HG03025 (cell line): ENCODE measurements at regions not wholly inside any gene's neighbourhood (a gene's known extent, or its start where the extent isn't known, plus 50 kb on each side); places are given as distances from the start of the nearest gene placed in this dataset.

Experiments
- ATAC-seq: cut with Tn5 transposase; IDR thresholded peaks from one replicate; pipeline ENCODE4 v1.9.1; 2021; ENCODE audit warnings: mild to moderate bottlenecking, moderate library complexity; ENCODE audit not compliant: unreplicated experiment, low FRiP score

DNA sequence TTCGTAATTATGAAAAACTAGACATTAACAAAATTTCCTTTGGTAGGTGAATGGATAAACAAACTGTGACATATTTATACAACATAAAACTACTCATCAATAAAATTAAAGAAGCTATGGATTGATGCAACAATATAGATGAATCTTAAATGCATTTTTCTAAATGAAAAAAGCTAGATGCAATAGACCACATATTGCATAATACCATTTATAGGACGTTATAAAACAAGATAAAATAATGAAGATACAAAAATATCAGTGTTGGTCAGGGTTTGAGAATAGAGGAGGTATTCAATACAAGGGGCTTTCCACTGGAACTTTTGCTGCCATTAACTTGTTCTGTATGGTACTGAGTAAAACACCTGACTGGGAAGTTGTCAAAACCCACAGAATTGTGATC lies 314.4 kb downstream of the GRB14 start:
- no peak for ATAC-seq

DNA sequence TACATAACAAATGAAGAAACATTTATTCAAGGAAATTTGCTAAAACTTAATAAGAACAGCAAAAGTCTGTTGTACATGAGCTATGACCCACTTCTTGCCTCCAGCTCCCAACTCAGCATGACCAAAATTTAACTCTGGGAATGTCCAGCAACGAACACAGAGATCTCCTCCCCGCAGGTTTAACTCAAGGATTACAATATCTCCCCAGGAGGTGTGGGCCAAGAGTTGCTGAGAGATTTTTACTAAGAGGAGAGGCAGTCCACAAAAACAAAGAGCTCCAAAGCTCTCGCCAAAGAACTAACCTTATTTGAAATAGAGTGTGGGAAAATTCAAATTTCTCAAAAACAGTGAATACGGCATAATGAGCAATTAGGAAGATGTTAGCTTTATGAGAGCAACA lies 318.5 kb downstream of the GRB14 start:
- ATAC-seq = no peak

DNA sequence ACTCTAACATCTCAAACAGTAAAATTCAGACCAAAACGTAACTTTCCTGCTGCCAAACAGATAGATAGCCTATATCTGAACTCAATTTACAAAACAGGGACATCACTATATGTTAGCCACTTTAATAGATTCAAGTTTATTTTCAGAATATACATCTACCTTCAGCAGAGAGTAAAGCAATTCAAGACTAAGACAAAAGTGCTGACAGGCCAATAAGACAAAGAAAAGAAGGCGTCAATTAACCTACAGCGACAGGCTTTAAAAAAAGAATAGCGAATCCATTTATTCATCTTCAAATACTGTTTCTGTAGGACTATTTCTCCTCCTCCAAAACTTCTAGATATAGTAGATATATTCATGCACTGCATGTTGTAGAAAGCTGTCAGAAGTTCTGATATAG lies 333.0 kb downstream of the GRB14 start:
- no peak for ATAC-seq

DNA sequence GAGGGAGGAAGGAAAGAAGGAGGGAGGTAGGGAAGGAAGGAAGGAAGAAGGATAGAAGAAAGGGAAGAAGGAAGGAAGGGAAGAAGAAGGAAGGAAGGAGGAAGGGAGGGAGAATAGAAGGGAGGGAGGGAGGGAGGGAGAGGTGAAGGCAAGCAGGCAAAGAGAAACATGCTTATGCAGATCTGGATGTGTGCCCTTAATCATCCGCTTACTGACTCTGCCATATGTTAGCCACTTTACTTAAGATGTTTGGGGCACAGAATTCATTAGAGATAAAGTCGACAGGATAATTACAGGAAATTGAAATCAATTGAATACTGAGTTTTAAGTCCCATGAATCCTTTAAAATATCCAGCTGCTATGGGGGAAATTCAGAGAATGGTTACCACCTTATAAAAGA lies 334.2 kb downstream of the GRB14 start:
- no peak for ATAC-seq

DNA sequence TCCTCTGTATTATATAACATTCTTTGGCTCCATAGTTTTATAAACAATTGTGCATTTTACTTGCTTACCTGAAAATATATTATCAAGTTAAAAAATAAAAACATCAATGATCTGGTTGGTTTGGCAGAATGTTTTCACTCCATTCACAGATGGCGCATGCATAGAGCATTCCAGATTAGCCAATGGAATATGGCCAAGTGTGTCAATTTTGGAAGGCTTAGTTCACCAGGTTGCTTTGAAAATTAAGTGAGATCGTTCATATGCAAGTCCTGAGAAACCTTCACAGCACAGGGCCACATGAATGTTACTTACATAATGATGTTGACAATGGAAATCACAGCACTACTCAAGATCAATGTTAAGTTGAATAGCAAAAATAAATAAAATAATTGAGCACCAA lies 335.7 kb downstream of the GRB14 start:
- no peak for ATAC-seq

DNA sequence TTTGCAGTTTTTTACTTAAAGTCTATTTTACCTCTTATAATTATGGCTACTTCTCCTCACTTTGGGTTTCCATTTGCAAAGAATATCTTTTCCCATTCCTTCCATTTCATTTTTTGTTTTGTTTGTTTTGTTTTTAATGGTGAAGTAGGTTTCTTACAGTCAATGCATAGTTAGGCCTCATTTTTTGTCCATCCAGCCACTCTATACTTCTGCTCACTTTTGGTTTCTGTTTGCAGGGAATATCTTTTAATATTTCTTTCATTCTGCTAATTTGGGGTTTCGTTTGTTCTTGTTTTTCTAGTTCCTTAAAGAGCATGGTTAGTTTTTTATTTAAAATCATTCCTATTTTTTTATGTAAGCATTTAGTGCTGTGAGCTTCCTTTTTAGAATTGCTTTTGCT lies 339.4 kb downstream of the GRB14 start:
- ATAC-seq = no peak

DNA sequence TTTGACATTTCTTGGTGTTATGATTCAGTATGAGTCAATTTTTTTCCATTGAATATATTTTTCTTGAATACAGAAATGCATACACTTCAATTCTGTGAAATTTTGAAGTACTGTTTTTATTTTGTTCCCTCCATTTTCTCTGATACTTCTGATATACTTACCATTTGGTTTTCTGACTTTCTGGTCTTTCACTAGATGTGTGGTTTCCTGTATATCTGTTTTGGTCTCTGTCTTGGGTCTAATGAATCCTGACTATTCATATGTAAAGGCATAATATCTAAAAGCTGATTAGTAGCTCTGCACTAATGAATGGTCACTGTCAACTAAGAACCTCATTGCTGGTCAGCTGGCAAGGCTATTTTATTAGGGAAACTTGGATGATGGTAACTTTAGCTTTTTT lies 345.6 kb downstream of the GRB14 start:
- ATAC-seq = no peak

DNA sequence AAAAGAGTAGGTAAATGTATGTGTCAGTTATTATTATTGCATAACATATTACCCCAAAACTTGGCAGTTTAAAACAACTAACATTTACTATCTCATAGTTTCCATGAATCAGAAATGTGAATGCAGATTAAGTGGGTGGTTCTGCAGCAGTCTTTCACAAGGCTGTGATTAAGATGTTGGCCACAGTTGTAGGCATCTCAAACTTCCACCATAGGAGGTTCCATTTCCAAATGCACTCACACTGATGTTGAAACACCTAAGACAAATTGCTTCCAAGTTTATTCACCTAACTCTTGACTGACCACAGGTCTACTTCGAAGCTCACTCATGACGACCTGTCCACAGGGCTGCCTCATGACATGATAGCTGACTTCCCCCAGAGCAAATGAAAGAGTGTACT lies 360.8 kb downstream of the GRB14 start:
- ATAC-seq = no peak

DNA sequence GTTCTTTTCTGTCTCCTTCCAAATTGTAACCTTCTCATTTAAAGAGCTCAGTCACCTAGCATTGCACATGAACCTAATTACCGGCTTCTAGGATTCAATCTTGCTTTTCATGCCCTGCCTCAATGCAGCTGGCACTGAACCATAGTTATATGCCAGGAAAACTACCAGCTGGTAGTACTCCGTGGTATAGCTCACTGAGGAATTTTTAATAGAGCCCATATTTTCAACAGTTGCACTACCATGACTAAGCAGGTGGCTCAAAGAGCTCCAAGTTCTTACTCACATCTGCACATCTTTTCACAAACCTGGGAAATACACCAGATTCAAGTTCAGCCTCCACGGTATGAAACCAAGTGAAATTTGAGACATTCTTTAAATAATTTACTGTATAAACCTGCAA lies 363.5 kb downstream of the GRB14 start:
- no peak for ATAC-seq

DNA sequence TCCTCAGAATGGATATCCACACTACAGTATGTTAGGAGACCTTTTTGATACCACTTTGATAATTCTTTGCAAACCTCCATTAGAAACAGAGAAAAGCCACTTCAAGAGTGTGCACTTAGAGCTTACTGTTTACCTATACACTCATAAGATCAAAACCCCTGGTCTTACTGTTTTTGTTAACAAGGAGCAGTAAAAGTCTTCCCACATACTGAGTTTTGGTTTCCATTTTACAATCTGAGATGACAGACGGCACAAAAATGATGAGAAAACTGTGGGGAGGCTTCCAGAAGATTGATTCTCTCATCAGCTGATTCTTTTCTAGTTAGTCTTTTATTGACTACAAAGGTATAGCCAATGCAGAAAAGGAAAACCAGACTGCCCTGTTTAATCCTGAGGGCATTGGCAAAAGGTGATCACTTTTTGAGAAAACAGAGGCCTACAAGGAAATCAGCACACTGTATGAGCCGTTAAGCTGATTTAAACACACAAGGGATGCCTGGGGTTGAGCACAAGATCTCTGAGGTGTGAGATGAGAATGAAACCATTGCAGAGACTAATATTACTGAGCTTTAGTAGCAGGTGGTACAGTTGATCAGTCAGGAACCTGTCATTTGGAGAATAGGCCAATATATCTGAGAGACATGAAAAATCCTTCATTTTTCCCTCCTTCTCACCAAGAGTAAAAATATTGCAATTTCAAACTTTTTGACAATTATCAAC lies 368.6 kb downstream of the GRB14 start:
- peak; percentile 88 for ATAC-seq

DNA sequence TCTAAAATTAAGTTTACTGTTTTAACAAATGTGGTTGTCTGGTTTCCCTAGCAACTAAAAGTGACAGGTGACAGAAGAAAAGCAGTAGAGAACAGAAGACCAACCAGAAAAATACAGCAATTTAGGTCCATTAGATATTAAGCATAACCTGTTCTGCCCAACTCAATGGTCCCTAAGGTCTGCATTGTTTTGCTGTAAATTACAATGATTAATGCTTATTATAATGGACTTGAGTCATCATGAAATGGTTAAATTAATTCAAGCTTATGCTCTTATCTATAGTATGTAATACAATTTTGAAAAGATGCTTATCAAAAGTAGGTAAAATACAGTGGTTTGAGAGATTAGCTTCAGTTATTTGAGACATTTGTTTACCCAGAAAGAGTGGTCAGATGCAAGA lies 378.0 kb downstream of the GRB14 start:
- ATAC-seq = no peak

DNA sequence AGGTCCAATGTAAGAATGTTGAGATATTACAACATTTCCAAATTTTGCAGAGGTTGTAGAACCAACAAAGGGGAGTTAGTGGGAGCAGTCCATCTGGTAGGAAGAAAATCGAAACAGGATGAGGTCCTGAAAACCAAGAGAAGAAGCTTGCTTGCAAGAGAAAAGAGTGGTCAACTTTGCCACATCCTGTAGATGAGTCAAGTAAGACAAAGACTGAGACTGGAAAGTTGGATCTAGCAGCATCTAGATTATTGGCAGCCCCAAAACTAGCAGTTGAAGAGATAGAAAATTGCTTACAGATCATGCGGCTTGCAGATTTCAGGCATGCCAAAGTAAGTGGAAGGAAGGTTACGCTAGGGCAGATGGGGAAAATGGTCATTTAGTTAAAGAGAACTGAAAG lies 378.9 kb downstream of the GRB14 start:
- no peak for ATAC-seq

DNA sequence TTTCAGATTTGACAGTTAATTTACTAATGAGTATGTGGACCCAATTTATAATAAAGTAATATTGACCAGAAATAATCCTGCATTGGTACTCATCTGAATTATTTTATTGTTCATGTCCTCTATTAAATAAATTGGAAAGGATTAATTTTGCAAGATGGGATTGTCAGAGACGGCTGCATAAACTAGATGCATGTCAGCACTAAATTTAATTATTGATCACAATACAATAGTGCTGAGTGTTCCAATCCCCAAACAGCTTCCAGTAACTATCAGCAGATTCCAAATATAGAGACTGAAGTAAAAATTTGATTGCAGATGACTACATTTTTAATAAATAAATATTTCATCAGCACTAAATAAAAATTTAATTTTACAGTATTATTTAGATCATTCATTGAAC lies 387.2 kb downstream of the GRB14 start:
- ATAC-seq = no peak

DNA sequence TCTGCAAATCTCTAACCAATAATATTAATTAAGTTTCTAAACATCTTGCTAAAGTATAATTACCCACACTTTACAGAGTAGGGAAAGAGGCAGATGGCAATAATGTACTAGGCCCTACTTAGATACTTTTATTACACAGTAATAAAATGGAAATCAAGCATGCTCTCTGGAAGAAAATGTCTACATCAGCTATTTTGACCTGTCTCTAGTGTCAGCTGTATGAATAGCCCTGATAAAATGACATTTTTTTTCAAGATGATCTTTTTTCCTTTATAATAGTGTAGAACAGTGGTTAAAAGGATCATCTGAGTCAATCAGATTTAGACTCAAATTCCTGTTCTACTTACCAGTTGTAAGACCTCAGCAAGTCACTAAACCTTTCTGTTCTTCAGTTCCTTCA lies 397.3 kb downstream of the GRB14 start:
- ATAC-seq = no peak

DNA sequence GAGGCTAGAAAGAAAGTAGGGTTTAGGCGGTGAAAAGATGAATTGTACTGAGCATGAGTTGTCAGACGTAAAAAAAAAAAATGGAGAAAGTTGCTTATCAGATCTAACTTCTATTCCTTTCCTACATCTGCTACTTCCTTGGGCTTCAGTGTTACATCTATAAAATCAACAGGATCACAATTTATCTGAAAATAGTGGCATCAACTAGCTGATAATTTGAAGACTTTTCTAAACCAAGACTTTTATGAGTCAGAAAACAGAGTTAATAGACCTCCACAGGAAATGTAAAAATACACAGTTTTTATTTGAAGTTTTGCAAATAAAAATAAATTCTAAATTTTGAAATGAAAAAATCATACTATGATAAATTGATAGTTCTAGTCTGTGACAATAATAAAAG lies 399.8 kb downstream of the GRB14 start:
- ATAC-seq = no peak

DNA sequence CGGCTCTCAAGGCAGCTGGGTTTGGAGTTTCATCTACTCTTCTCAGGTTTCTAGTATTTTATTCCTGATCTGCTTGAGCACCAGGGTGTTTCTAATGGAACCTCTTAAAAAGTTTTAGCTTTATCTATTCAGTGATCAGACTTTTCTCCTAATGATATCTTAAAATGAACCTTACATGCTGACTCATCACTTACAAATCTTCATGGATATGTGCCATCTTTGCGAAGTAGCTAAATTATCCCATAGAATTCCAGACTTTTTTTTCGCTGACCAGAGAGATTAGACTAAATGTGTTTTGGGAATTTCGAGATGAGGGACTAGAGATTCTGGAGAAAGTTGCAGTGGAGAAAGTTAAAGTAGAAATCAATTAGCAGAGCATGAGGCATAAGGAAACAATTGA lies 401.0 kb downstream of the GRB14 start:
- ATAC-seq = no peak

DNA sequence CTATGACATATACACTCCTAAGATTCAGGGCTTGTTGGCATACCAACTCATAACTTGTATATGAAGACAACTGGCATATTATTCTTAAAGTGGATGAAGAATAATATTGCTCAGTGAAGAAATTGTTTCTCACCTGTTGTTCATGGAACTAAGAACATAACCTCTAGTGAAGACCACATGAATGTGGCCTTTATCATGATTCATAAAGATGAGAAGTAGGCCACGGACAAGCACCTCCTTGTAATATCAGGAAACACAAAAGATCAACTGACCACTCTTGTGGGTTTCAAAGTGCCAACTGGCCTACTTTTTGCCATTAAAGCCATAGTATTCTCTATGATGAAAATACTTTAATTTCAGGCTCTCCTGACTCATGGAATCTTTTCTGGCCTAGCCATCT lies 407.4 kb downstream of the GRB14 start:
- no peak for ATAC-seq

DNA sequence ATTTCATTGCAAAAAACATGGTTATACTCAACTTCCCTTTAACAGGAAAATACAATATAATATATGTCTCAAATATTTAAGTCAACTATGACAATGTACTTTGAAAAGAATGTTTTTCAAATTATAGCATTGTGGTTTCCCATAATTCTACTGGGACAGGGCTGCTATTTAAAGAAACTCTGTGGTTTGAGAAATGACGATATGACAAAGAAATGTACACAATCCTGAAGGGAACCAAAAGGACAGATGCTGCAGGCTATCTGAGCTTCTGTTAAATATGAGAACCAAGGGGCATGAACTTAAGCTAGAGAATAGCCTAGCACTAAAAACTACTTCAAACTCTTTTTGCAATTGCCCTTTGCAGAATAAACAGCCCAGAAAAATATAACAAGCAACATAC lies 415.9 kb downstream of the GRB14 start:
- no peak for ATAC-seq

DNA sequence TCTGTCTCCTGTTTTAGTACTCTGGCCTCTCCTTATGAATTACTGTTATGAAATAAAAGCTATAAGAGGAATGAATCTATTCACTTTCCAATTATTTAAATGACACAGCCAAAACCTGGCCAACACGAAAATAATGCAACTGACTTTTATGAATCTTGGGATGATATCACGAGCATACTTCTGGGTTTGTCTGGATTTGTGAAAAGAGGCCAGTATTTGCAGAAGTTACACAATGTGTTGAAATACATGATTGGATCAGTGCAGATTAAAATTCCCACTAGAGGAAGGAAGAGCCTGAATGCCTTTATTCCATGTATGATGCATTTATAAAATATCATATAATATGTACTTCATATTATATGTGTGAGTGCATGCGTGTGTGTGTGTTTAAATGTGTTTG lies 418.2 kb downstream of the GRB14 start:
- no peak for ATAC-seq

DNA sequence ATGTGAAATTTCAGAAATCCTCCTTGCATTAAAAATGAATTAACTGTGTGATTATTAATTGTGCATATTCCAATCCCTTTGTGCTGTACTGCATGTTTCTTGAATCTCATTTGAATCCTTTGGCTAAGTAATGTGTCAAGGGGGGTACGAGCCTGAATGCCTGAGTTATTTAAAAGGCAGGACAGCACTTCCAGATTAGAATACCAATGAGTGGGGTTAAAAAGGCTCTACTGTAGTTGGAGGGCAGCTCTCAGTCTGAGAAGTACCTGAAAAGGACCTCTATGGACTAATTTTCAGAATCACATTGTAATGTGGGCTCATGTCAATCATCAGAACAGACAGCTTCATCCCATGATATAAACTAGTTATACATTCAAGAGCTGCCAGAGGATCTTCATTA lies 423.0 kb downstream of the GRB14 start:
- ATAC-seq = no peak

DNA sequence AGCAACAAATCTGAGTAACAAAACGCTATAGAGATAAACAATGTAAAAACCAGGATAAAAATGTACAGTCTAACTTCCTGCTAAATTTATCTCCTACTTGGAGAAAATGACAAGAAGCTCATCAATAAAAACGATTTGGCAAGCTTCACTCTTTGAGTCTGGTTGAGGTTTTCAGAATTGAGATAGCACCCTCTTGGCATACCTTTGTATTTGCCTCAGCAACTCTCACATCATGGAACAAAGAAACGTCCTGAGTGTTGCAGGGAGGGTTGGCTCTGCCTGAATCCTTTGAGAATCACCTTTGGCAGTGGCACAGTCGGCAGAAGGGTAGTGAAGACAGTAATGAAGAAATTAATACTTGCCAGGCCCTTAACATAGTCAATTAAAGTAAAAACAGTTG lies 430.6 kb downstream of the GRB14 start:
- ATAC-seq = no peak

DNA sequence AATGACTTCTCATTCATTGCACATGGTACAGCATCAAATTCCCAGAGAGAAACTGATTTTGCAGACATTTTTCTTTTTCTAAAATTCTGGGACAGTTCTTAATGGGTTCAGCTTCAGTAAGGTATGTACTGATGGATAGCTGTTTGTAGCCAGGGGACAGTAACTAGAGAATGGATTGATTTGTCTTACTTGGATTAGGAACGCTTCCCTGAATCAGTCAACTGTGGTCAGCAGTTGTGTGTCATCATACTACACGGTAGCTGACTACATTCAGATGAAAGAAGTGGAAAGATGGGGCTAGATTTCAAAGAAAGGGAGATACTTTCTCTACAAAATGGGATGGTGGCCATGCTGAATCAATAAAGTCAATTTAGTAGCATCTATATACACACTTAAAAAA lies 431.4 kb downstream of the GRB14 start:
- no peak for ATAC-seq

DNA sequence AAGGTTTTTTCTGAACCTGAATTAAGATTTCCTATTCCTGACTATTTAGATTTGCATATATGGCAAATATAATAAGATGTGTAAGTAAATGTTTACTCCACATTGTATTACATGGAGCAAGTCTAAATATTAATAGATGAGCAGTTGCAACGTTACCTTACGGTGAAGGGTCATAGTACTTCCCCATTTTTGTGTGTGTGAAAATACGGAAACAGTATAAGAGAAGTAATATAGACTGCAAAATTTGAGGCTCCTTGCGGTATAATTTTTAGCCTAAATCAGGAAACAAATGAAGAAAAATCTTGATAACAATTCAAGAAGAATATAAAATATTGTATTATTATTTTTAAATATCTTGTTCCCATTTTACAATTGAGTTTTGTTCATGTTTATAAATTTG lies 434.2 kb downstream of the GRB14 start:
- no peak for ATAC-seq
